ENCODE measurements at regions not wholly inside any gene's neighbourhood (a gene's known extent, or its start where the extent isn't known, plus 50 kb on each side); places are given as distances from the start of the nearest gene placed in this dataset.

- no peak overlapping the region for H3K9ac ChIP-seq (ENCODE audit: low read length)
- no peak overlapping the region for H3K4me2 ChIP-seq (ENCODE audit: low read depth, low read length, poor library complexity, severe bottlenecking)
- H3K4me3 ChIP-seq (ENCODE audit: insufficient read depth, low read length, poor library complexity, severe bottlenecking): no peak overlapping the region
- TF ChIP-seq EZH2phosphoT487 (conservative IDR thresholded peaks at IDR 0.05; ENCODE audit: low read length) (no peak), CTCF (IDR thresholded peaks at IDR 0.05; ENCODE audit: insufficient read depth, low read length, poor library complexity, severe bottlenecking) (no peak)
- H3K27me3 ChIP-seq (ENCODE audit: low read length): no peaks in the 10 kb centered on the region
- H3F3A ChIP-seq (ENCODE audit: insufficient read depth): no peaks in the 10 kb centered on the region
- H3K9me2 ChIP-seq (replicated peaks; ENCODE audit: insufficient read depth, low read length): no peaks in the 10 kb centered on the region
- no peaks in the 10 kb centered on the region for H4K20me1 ChIP-seq (ENCODE audit: low read depth, low read length)
- no peaks in the 10 kb centered on the region for H3K36me3 ChIP-seq (ENCODE audit: low read length)
- H3K9me3 ChIP-seq (ENCODE audit: insufficient read depth, low read length): no peaks in the 10 kb centered on the region
- H3K79me2 ChIP-seq (ENCODE audit: insufficient read depth, low read length): no peaks in the 10 kb centered on the region
- no peak overlapping the region for H3K27ac ChIP-seq (ENCODE audit: low read depth, low read length)
- no peak overlapping the region for H2AFZ ChIP-seq (ENCODE audit: low read depth, low read length, severe bottlenecking)
Observed at GRCh38 chr12:34203866-34204620, 181.7 kb downstream of the ALG10 start.

- H3K36me3 ChIP-seq (ENCODE audit: low read length): no peaks in the 10 kb centered on the region
- H3K4me3 ChIP-seq (ENCODE audit: insufficient read depth, low read length, poor library complexity, severe bottlenecking): no peak overlapping the region
- H3K27me3 ChIP-seq (ENCODE audit: low read length): no peaks in the 10 kb centered on the region
- no peak overlapping the region for H3K9ac ChIP-seq (ENCODE audit: low read length)
- no peak overlapping the region for H3K27ac ChIP-seq (ENCODE audit: low read depth, low read length)
- no peaks in the 10 kb centered on the region for H3K9me2 ChIP-seq (replicated peaks; ENCODE audit: insufficient read depth, low read length)
- no peak for TF ChIP-seq CTCF (IDR thresholded peaks at IDR 0.05; ENCODE audit: insufficient read depth, low read length, poor library complexity, severe bottlenecking)
- no peak for TF ChIP-seq EZH2phosphoT487 (conservative IDR thresholded peaks at IDR 0.05; ENCODE audit: low read length)
- no peaks in the 10 kb centered on the region for H3K9me3 ChIP-seq (ENCODE audit: insufficient read depth, low read length)
- no peak overlapping the region for H3K4me2 ChIP-seq (ENCODE audit: low read depth, low read length, poor library complexity, severe bottlenecking)
- no peaks in the 10 kb centered on the region for H3K79me2 ChIP-seq (ENCODE audit: insufficient read depth, low read length)
- H3F3A ChIP-seq (ENCODE audit: insufficient read depth): no peaks in the 10 kb centered on the region
- no peaks in the 10 kb centered on the region for H4K20me1 ChIP-seq (ENCODE audit: low read depth, low read length)
- no peak overlapping the region for H2AFZ ChIP-seq (ENCODE audit: low read depth, low read length, severe bottlenecking)
Observed at GRCh38 chr12:34204830-34205285, 182.6 kb downstream of the ALG10 start.

- Histone ChIP-seq H3K4me3 (ENCODE audit: insufficient read depth, low read length, poor library complexity, severe bottlenecking) (no peak overlapping the region), H3K27ac (ENCODE audit: low read depth, low read length) (no peak overlapping the region), H3K79me2 (ENCODE audit: insufficient read depth, low read length) (no peaks in the 10 kb centered on the region), H3K27me3 (ENCODE audit: low read length) (no peaks in the 10 kb centered on the region), H3F3A (ENCODE audit: insufficient read depth) (no peaks in the 10 kb centered on the region), H3K36me3 (ENCODE audit: low read length) (no peaks in the 10 kb centered on the region), H3K4me2 (ENCODE audit: low read depth, low read length, poor library complexity, severe bottlenecking) (no peak overlapping the region), H3K9me3 (ENCODE audit: insufficient read depth, low read length) (no peaks in the 10 kb centered on the region), H3K9me2 (replicated peaks; ENCODE audit: insufficient read depth, low read length) (no peaks in the 10 kb centered on the region), H2AFZ (ENCODE audit: low read depth, low read length, severe bottlenecking) (no peak overlapping the region), H4K20me1 (ENCODE audit: low read depth, low read length) (no peaks in the 10 kb centered on the region), H3K9ac (ENCODE audit: low read length) (no peak overlapping the region)
- no peak for TF ChIP-seq EZH2phosphoT487 (conservative IDR thresholded peaks at IDR 0.05; ENCODE audit: low read length)
- TF ChIP-seq CTCF (IDR thresholded peaks at IDR 0.05; ENCODE audit: insufficient read depth, low read length, poor library complexity, severe bottlenecking): no peak
Observed at GRCh38 chr12:34205401-34205800, 183.1 kb downstream of the ALG10 start.
